Kidney (tissue), 13 donors: ENCODE measurements at regions not wholly inside any gene's neighbourhood (a gene's known extent, or its start where the extent isn't known, plus 50 kb on each side); places are given as distances from the start of the nearest gene placed in this dataset.
A peak's percentile ranks its signal among the peaks of the same experiment; 100 is the strongest.
"Not testable (repeated sequence)": the region's sequence is repeated elsewhere in the genome, so short reads cannot be mapped to it uniquely, and the experiment has no call there.

Experiments used
- DNase-seq, 5 donors: peaks; one replicate each; pipeline ENCODE4 v3.0.0-alpha.2; 2013 to 2020
- FAIRE-seq: peaks from 2 replicates; lab custom pipeline; 2012; peaks lifted over from hg19 to GRCh38; lab: Jason Lieb, UNC
- H3K27ac ChIP-seq, 2 donors: one replicate each; pipeline ENCODE4 v1.7.0; 2013; ENCODE audit warnings: low read depth in 2 of 2, low read length in 2 of 2, inconsistent platforms in 1 of 2
- H3K27me3 ChIP-seq: one replicate; pipeline ENCODE4 v1.7.1; 2013; ENCODE audit warnings: low read length, inconsistent platforms; ENCODE audit not compliant: control insufficient read depth, insufficient read depth
- H3K36me3 ChIP-seq, 3 donors: one replicate each; pipeline versions ENCODE4 v1.7.0 to v1.7.1; 2013; ENCODE audit warnings: low read length in 3 of 3, control low read depth in 1 of 3, inconsistent platforms in 1 of 3; ENCODE audit not compliant: insufficient read depth in 3 of 3, control insufficient read depth in 2 of 3
- H3K4me1 ChIP-seq, 3 donors: one replicate each; pipeline versions ENCODE4 v1.7.0 to v1.7.1; 2013; ENCODE audit warnings: low read length in 3 of 3, inconsistent platforms in 1 of 3, low read depth in 1 of 3; ENCODE audit not compliant: control insufficient read depth in 2 of 3, insufficient read depth in 2 of 3
- H3K4me3 ChIP-seq, 3 donors: one replicate each; pipeline versions ENCODE4 v1.7.0 to v1.8.1; 2013; ENCODE audit warnings: low read length in 3 of 3, control low read depth in 1 of 3, inconsistent platforms in 1 of 3
- H3K9ac ChIP-seq, 3 donors: one replicate each; pipeline versions ENCODE4 v1.7.0 to v1.7.1; 2013; ENCODE audit warnings: low read length in 3 of 3, control low read depth in 1 of 3, inconsistent platforms in 1 of 3
- H3K9me3 ChIP-seq, 3 donors: one replicate each; pipeline versions ENCODE4 v1.7.0 to v1.7.1; 2013; ENCODE audit warnings: low read length in 3 of 3, control low read depth in 1 of 3, inconsistent platforms in 1 of 3; ENCODE audit not compliant: control insufficient read depth in 2 of 3, insufficient read depth in 1 of 3
- intact Hi-C: fragments of 100-400 bp; cut with DNase I; formaldehyde crosslinking; loops from one replicate; pipeline ENCODE4 v1.11.1; 2022
- TF ChIP-seq, protein P1 (sequence below): IDR thresholded peaks from 3 replicates; pipeline ENCODE4 v1.5.1; 2012; ENCODE audit warnings: mild to moderate bottlenecking, moderate library complexity, borderline replicate concordance; ENCODE audit not compliant: insufficient read depth; ENCODE audit errors: extremely low read depth
- donor health status: control.
- donor health status: control.
- donor health status: control.
- donor health status: control.
- donor health status: control.
- donor health status: DM: yes; HTN: yes; CAD: no.
- donor health status: Normal renal cell carcinoma (clear cell type).

DNA sequence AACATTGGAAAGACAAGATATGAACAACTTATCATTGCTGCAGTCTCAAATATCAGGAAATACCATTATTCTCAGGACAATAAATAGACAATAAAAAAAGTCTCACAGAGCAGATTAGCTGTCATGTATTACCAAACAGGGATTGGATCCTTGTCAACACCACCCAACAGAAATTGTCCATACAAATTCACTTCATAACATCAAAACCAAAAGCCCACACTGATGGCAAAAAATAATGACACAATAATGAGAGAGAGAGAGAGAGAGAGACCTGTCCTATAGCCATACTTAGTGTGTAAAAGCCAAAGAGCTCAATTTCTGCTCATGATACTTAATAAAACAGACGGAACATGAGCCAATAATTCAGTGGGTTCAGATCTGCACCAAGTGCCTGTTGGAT, 96.5 kb downstream of the PPIAL4G start:
- H3K4me3 ChIP-seq = no peak overlapping the region
- H3K4me1 ChIP-seq = peaks cover 0 to 3% (median 0%) of the 10 kb centered on the region in 3 donors
- H3K36me3 ChIP-seq = no peaks in the 10 kb centered on the region
- H3K9ac ChIP-seq = no peak overlapping the region
- no peak for DNase-seq
- no peaks in the 10 kb centered on the region for H3K27me3 ChIP-seq
- H3K9me3 ChIP-seq = no peaks in the 10 kb centered on the region
- TF ChIP-seq, protein P1, sequence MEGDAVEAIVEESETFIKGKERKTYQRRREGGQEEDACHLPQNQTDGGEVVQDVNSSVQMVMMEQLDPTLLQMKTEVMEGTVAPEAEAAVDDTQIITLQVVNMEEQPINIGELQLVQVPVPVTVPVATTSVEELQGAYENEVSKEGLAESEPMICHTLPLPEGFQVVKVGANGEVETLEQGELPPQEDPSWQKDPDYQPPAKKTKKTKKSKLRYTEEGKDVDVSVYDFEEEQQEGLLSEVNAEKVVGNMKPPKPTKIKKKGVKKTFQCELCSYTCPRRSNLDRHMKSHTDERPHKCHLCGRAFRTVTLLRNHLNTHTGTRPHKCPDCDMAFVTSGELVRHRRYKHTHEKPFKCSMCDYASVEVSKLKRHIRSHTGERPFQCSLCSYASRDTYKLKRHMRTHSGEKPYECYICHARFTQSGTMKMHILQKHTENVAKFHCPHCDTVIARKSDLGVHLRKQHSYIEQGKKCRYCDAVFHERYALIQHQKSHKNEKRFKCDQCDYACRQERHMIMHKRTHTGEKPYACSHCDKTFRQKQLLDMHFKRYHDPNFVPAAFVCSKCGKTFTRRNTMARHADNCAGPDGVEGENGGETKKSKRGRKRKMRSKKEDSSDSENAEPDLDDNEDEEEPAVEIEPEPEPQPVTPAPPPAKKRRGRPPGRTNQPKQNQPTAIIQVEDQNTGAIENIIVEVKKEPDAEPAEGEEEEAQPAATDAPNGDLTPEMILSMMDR = no peak
- FAIRE-seq = no peak
- no peak overlapping the region for H3K27ac ChIP-seq
- intact Hi-C loops = no loop called here

DNA sequence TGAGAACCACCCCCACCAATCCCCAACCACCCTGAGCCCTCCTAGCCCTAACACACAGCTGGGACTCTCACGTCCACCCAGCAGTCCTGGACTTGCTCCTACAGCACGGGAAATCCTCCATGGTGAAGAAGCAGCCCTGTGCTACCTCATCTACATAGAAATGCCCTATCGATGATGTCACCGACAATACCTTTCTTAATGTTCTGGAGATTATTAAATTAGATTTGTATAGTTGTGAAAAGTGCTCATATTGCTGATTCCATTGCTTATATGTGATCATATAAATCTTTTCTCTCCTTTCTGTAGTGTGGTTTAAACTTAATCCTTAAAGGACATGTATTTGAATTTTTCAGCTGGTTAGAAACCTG, 97.1 kb downstream of the PPIAL4G start:
- H3K27me3 ChIP-seq, H3K9ac ChIP-seq, H3K27ac ChIP-seq, FAIRE-seq, DNase-seq, H3K4me1 ChIP-seq, H3K4me3 ChIP-seq, H3K9me3 ChIP-seq, H3K36me3 ChIP-seq, intact Hi-C loops: not testable (repeated sequence)

DNA sequence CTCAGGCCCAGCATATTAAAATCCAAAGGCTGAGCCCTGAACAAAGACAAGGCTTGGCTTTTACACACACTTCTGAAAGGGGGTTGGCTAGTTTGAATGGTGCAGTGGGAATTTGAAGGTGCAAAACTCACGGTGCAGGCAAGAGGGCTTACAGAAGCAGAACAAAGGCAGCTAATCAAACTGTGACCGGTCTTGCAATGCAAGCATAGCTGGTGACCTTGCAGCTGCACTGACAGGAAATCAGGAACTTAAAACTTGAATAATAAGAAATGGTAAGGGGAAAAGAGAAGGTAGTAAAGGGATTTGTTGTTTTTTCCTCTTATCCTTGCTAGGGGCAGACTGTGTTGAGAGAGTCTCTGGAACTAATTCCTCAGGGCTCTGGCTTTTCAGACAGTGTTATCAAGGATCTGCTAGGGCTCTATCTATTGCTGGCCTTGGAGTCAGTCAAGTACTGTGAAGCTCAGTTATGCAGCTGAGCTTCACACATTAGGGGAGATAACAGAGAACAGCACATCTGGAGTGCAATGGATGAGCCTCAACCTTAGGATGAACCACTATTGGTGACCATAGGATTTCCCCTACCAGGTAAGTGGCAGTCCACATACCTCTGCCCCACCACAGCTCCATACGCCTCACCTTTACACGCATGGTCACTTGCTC, 97.6 kb downstream of the PPIAL4G start:
- H3K9me3 ChIP-seq = no peaks in the 10 kb centered on the region
- TF ChIP-seq, protein P1 = no peak
- H3K36me3 ChIP-seq = no peaks in the 10 kb centered on the region
- intact Hi-C loops = no loop called here
- H3K4me1 ChIP-seq = peaks cover 0 to 3% (median 0%) of the 10 kb centered on the region in 3 donors
- no peaks in the 10 kb centered on the region for H3K27me3 ChIP-seq
- H3K9ac ChIP-seq = no peak overlapping the region
- no peak overlapping the region for H3K4me3 ChIP-seq
- DNase-seq = peak in 1 of 5 donors; percentile 25
- no peak for FAIRE-seq
- H3K27ac ChIP-seq = no peak overlapping the region

DNA sequence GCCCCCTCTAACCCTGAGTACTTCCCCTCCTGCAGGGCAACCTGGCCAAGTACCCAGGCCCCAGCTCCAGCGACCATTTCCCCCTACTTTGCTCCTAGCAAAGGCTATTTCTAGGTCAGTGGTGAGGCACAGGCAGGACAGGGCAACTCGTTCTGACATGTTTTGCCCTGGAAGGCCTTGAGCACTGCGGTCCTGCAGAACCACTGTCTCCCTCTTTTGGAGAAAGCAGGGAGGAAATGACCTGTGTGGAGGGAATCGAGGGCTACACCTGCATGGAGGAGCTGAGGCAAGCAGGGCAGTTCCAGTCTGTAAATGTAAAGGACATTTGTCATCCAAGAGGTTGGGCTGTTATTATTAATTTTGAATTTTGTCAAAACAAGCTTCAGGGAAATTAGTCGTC, 99.1 kb downstream of the PPIAL4G start:
- Histone ChIP-seq H3K27ac (no peak overlapping the region), H3K4me1 (peaks cover 0 to 3% (median 0%) of the 10 kb centered on the region in 3 donors), H3K27me3 (no peaks in the 10 kb centered on the region), H3K9me3 (no peaks in the 10 kb centered on the region), H3K4me3 (no peak overlapping the region), H3K36me3 (no peaks in the 10 kb centered on the region), H3K9ac (no peak overlapping the region)
- TF ChIP-seq, protein P1 = no peak
- intact Hi-C loops = no loop called here
- FAIRE-seq (no peak), DNase-seq (no peak)
